Suprapubic skin (tissue), 4 donors: ENCODE measurements at regions not wholly inside any gene's neighbourhood (a gene's known extent, or its start where the extent isn't known, plus 50 kb on each side); places are given as distances from the start of the nearest gene placed in this dataset.

Source experiments
- EP300 ChIP-seq: sonication (generic); formaldehyde crosslinking; IDR thresholded peaks from one replicate; pipeline ENCODE4 v1.6.1; 2017; ENCODE audit warnings: antibody characterized with exemption
- POLR2A ChIP-seq, 2 donors: fragments of 450-650 bp; IDR thresholded peaks; one replicate each; pipeline ENCODE4 v1.6.1; 2017; ENCODE audit warnings: antibody characterized with exemption in 2 of 2, mild to moderate bottlenecking in 2 of 2, moderate library complexity in 2 of 2
- POLR2AphosphoS5 ChIP-seq, 3 donors: sonication (generic); formaldehyde crosslinking; IDR thresholded peaks; one replicate each; pipeline ENCODE4 v1.6.1; 2017; ENCODE audit warnings: antibody characterized with exemption in 3 of 3
- TF ChIP-seq, protein P1 (sequence below), 2 donors: fragments of 200-600 bp in 1 of 2; fragments of 450-650 bp in 1 of 2; sonication (generic) in 1 of 2; IDR thresholded peaks; one replicate each; pipeline ENCODE4 v1.5.1; 2016 to 2019; ENCODE audit warnings: antibody characterized with exemption in 2 of 2, mild to moderate bottlenecking in 1 of 2, moderate library complexity in 1 of 2

DNA sequence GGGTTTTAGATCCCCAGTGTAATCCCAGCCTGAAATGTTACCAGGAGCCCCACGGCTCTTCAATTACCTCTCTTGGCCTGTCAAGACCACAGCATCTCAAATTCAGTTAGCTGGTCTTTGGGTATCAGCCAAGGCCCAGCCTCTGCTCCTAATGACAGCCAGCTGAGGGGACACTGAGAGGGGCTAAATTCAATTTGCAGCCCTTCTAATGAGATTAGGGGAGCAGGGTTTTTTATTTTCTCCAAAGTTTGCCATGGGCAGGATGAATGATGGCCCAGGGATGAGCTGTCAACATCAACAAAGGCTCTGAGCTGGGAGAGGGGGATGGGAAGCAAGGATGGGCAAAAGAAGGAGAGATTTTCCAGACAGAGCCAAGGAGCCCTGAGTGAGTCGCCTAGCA lies 116.8 kb upstream of the TBX20 start:
- TF ChIP-seq, protein P1, sequence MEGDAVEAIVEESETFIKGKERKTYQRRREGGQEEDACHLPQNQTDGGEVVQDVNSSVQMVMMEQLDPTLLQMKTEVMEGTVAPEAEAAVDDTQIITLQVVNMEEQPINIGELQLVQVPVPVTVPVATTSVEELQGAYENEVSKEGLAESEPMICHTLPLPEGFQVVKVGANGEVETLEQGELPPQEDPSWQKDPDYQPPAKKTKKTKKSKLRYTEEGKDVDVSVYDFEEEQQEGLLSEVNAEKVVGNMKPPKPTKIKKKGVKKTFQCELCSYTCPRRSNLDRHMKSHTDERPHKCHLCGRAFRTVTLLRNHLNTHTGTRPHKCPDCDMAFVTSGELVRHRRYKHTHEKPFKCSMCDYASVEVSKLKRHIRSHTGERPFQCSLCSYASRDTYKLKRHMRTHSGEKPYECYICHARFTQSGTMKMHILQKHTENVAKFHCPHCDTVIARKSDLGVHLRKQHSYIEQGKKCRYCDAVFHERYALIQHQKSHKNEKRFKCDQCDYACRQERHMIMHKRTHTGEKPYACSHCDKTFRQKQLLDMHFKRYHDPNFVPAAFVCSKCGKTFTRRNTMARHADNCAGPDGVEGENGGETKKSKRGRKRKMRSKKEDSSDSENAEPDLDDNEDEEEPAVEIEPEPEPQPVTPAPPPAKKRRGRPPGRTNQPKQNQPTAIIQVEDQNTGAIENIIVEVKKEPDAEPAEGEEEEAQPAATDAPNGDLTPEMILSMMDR (IDR thresholded peaks at IDR 0.05), result no peak
- TF ChIP-seq POLR2A (IDR thresholded peaks at IDR 0.05) (no peak), POLR2AphosphoS5 (IDR thresholded peaks at IDR 0.05) (no peak), EP300 (no peak)
